HL-60 (cell line): ENCODE measurements at regions not wholly inside any gene's neighbourhood (a gene's known extent, or its start where the extent isn't known, plus 50 kb on each side); places are given as distances from the start of the nearest gene placed in this dataset.

ENCODE experiments used
- DNase-seq, 2 experiments: peaks; one replicate each; pipeline ENCODE4 v3.0.0-alpha.2; 2010 to 2020; ENCODE audit warnings: low read depth in 1 of 2, low spot score in 1 of 2
- H3K27ac ChIP-seq: fragments of 250-450 bp; sonication (Bioruptor Pico); replicated peaks from 2 replicates; pipeline ENCODE4 v1.5.1; 2020; ENCODE audit warnings: mild to moderate bottlenecking, moderate library complexity
- H3K27me3 ChIP-seq: fragments of 250-450 bp; sonication (Bioruptor Pico); 2 replicates; pipeline ENCODE4 v1.5.1; 2021; ENCODE audit warnings: mild to moderate bottlenecking, moderate library complexity; ENCODE audit not compliant: insufficient read depth, poor library complexity, severe bottlenecking
- H3K4me3 ChIP-seq: replicated peaks from 2 replicates; pipeline ENCODE4 v1.5.1; 2011; ENCODE audit warnings: mild to moderate bottlenecking, control low read depth, low read length; ENCODE audit not compliant: insufficient read depth
- GABPA ChIP-seq: IDR thresholded peaks from 2 replicates; pipeline ENCODE4 v1.6.1; 2012; ENCODE audit warnings: low read depth
- POLR2AphosphoS5 ChIP-seq: IDR thresholded peaks from 2 replicates; pipeline ENCODE4 v1.6.1; 2012; ENCODE audit warnings: low read depth
- REST ChIP-seq: IDR thresholded peaks from 2 replicates; pipeline ENCODE4 v1.6.1; 2012; ENCODE audit warnings: low read depth; ENCODE audit not compliant: insufficient replicate concordance
- SPI1 ChIP-seq: IDR thresholded peaks from 2 replicates; pipeline ENCODE4 v1.6.1; 2012; ENCODE audit warnings: low read depth, mild to moderate bottlenecking, borderline replicate concordance
- TF ChIP-seq, protein P1 (sequence below): IDR thresholded peaks from one replicate; pipeline ENCODE4 v1.5.1; 2011; ENCODE audit warnings: low read length, control low read depth, inconsistent platforms; ENCODE audit not compliant: insufficient read depth

GRCh38 chr10:44731283-44731682, 179.9 kb upstream of the TMEM72 start:
- no peak overlapping the region for H3K4me3 ChIP-seq
- H3K27me3 ChIP-seq, result no peaks in the 10 kb centered on the region
- TF ChIP-seq, protein P1, sequence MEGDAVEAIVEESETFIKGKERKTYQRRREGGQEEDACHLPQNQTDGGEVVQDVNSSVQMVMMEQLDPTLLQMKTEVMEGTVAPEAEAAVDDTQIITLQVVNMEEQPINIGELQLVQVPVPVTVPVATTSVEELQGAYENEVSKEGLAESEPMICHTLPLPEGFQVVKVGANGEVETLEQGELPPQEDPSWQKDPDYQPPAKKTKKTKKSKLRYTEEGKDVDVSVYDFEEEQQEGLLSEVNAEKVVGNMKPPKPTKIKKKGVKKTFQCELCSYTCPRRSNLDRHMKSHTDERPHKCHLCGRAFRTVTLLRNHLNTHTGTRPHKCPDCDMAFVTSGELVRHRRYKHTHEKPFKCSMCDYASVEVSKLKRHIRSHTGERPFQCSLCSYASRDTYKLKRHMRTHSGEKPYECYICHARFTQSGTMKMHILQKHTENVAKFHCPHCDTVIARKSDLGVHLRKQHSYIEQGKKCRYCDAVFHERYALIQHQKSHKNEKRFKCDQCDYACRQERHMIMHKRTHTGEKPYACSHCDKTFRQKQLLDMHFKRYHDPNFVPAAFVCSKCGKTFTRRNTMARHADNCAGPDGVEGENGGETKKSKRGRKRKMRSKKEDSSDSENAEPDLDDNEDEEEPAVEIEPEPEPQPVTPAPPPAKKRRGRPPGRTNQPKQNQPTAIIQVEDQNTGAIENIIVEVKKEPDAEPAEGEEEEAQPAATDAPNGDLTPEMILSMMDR, result no peak
- no peak for TF ChIP-seq POLR2AphosphoS5
- no peak for TF ChIP-seq SPI1
- no peak for TF ChIP-seq REST
- no peak for TF ChIP-seq GABPA
- H3K27ac ChIP-seq, result no peak overlapping the region
- DNase-seq, result no peak

DNA sequence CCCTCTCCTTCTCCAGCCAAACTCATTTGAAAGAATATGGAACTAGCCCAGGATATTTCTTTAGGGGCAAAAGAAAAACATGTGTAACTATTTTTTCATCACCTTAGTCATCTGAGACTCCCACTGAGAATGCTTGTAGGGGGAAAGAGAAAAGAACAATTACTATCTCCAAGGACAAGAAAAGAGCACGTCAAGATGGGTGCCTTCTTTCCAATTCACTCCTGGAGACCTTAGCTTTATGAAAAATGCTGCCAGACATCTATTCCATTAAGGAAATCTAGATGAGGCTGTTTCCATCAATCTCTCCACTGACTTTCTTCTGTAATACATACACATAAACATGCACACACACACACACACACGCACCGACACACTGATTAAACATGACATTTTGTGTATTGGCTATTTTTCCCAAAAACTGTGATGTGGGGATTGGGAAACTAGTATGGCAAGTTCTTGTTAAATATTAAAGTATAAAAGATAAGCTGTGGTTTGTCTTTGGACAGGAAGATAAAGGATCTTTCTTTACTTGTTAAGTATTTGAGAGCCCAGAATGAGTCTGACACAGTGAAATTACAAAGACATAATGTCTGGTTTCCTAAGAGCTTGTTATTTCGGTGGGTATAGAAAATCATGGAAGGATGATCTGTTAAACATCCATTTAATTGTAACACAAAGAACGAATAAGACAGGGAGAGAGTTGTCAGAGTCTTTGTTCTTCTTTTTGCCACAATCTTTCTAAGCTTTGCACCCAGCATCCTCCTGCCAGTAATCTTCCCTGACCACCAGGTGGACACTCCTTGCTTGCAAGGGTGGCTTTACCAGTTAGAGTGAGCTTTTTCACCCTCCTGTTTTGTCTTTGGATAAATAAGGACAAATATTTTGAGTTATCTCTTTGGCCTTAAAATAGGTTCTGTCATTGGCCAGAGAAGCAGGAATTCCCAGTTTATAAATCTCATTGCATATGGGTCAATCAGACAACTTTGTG, 177.3 kb upstream of the TMEM72 start:
- TF ChIP-seq REST, result no peak
- no peak for TF ChIP-seq POLR2AphosphoS5
- no peak for TF ChIP-seq SPI1
- TF ChIP-seq, protein P1, result no peak
- no peak for TF ChIP-seq GABPA
- Histone ChIP-seq H3K27me3 (no peaks in the 10 kb centered on the region), H3K27ac (no peak overlapping the region), H3K4me3 (no peak overlapping the region)
- no peak for DNase-seq

DNA sequence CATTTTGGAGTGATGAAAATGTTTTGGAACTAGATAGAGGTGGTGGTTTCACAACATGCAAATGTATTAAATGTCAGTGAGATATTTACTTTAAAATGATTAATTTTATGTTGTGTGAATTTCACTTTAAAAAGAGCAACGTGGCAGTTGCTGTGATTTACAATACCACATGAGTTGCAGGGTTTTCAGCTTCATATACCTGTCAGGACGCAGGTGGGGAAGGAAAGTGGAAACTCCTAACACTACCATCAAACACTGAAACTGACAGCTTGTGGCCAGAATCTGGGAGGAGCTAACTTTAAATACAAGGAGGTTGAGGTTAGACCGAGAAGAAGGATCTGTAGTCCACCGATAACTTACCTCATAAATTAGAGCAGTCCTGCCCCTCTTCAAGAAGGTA, 168.9 kb upstream of the TMEM72 start:
- H3K27ac ChIP-seq, result no peak overlapping the region
- TF ChIP-seq POLR2AphosphoS5 (no peak), REST (no peak), GABPA (no peak), SPI1 (no peak)
- TF ChIP-seq, protein P1, result no peak
- DNase-seq, result no peak
- peaks cover 4% of the 10 kb centered on the region for H3K27me3 ChIP-seq
- H3K4me3 ChIP-seq, result no peak overlapping the region
